Effector memory CD8-positive, alpha-beta T cell (primary cell): ENCODE measurements at regions not wholly inside any gene's neighbourhood (a gene's known extent, or its start where the extent isn't known, plus 50 kb on each side); places are given as distances from the start of the nearest gene placed in this dataset.

Experiments
- ATAC-seq: fragments of 150-1000 bp; cut with Tn5 transposase; replicated peaks from 2 replicates; pipeline ENCODE4 v1.10.0; 2021; ENCODE audit warnings: mild to moderate bottlenecking, moderate library complexity
- DNase-seq, 3 experiments: peaks; one replicate each; pipeline ENCODE4 v3.0.0; 2021
- H3K27ac Mint-ChIP-seq, 2 donors: one replicate each; pipeline ENCODE4 v1.8.0; 2022; ENCODE audit warnings: mild to moderate bottlenecking in 2 of 2, mixed read lengths in 2 of 2, moderate library complexity in 2 of 2
- H3K27me3 Mint-ChIP-seq, 2 donors: one replicate each; pipeline ENCODE4 v1.8.0; 2022; ENCODE audit warnings: mixed read lengths in 2 of 2
- H3K36me3 Mint-ChIP-seq: one replicate; pipeline ENCODE4 v1.8.0; 2022; ENCODE audit warnings: mild to moderate bottlenecking, moderate library complexity, mixed read lengths; ENCODE audit not compliant: insufficient read depth
- H3K4me1 Mint-ChIP-seq, 2 donors: one replicate each; pipeline ENCODE4 v1.8.0; 2022; ENCODE audit warnings: low read depth in 2 of 2, mixed read lengths in 2 of 2
- H3K4me3 Mint-ChIP-seq, 2 donors: one replicate each; pipeline ENCODE4 v1.8.0; 2022; ENCODE audit warnings: mild to moderate bottlenecking in 2 of 2, mixed read lengths in 2 of 2, moderate library complexity in 2 of 2
- H3K9me3 Mint-ChIP-seq, 2 donors: one replicate each; pipeline ENCODE4 v1.8.0; 2022; ENCODE audit warnings: mixed read lengths in 2 of 2

GRCh38 chr13:97116754-97117153 is 105.4 kb upstream of the MBNL2 start:
- ATAC-seq: no peak
- H3K27ac Mint-ChIP-seq: no peak overlapping the region

GRCh38 chr13:97117388-97117910 is 104.7 kb upstream of the MBNL2 start:
- ATAC-seq (no peak), DNase-seq (no peak)
- H3K9me3 Mint-ChIP-seq: no peaks in the 10 kb centered on the region
- H3K36me3 Mint-ChIP-seq: no peaks in the 10 kb centered on the region
- peaks cover 22 to 39% of the 10 kb centered on the region in 2 donors for H3K27me3 Mint-ChIP-seq
- H3K4me1 Mint-ChIP-seq: peaks cover 0 to 2% of the 10 kb centered on the region in 2 donors
- H3K27ac Mint-ChIP-seq: no peak overlapping the region
- no peak overlapping the region for H3K4me3 Mint-ChIP-seq

More at GRCh38 chr13:97116754-97117153, 105.4 kb upstream of the MBNL2 start:
- Mint-ChIP-seq H3K4me1 (peaks cover 0 to 2% of the 10 kb centered on the region in 2 donors), H3K4me3 (no peak overlapping the region), H3K36me3 (no peaks in the 10 kb centered on the region), H3K27me3 (peaks cover 20 to 34% of the 10 kb centered on the region in 2 donors), H3K9me3 (no peaks in the 10 kb centered on the region)
- no peak for DNase-seq

- no peaks in the 10 kb centered on the region for H3K9me3 Mint-ChIP-seq
- ATAC-seq: no peak
- peaks cover 41 to 64% of the 10 kb centered on the region in 2 donors for H3K27me3 Mint-ChIP-seq
- H3K4me1 Mint-ChIP-seq: no peaks in the 10 kb centered on the region
- no peak overlapping the region for H3K4me3 Mint-ChIP-seq
- DNase-seq: no peak
- H3K36me3 Mint-ChIP-seq: no peaks in the 10 kb centered on the region
- H3K27ac Mint-ChIP-seq: no peak overlapping the region
These were observed 102.2 kb upstream of the MBNL2 start for GRCh38 chr13:97119943-97120342.

GRCh38 chr13:97120346-97120745 is 101.8 kb upstream of the MBNL2 start:
- Mint-ChIP-seq H3K27ac (no peak overlapping the region), H3K9me3 (no peaks in the 10 kb centered on the region), H3K4me3 (no peak overlapping the region), H3K4me1 (peaks cover 0 to under 1% of the 10 kb centered on the region in 2 donors), H3K36me3 (no peaks in the 10 kb centered on the region), H3K27me3 (peaks cover 43 to 68% of the 10 kb centered on the region in 2 donors)
- DNase-seq: no peak
- no peak for ATAC-seq

- no peak for DNase-seq
- H3K27me3 Mint-ChIP-seq: peaks cover 49 to 74% of the 10 kb centered on the region in 2 donors
- no peak overlapping the region for H3K27ac Mint-ChIP-seq
- H3K36me3 Mint-ChIP-seq: peaks cover 5% of the 10 kb centered on the region
- peaks cover 2 to 4% of the 10 kb centered on the region in 2 donors for H3K4me1 Mint-ChIP-seq
- ATAC-seq: no peak
- no peaks in the 10 kb centered on the region for H3K9me3 Mint-ChIP-seq
- no peak overlapping the region for H3K4me3 Mint-ChIP-seq
These were observed 101.2 kb upstream of the MBNL2 start for GRCh38 chr13:97120976-97121375.

GRCh38 chr13:97121894-97122293 is 100.2 kb upstream of the MBNL2 start:
- Mint-ChIP-seq H3K36me3 (peaks cover 5% of the 10 kb centered on the region), H3K27me3 (peaks cover 58 to 83% of the 10 kb centered on the region in 2 donors), H3K9me3 (no peaks in the 10 kb centered on the region), H3K4me1 (peaks cover 2 to 8% of the 10 kb centered on the region in 2 donors), H3K27ac (no peak overlapping the region), H3K4me3 (no peak overlapping the region)
- DNase-seq (no peak), ATAC-seq (no peak)

GRCh38 chr13:97122381-97122996 is 99.6 kb upstream of the MBNL2 start:
- no peak overlapping the region for H3K27ac Mint-ChIP-seq
- no peaks in the 10 kb centered on the region for H3K9me3 Mint-ChIP-seq
- H3K27me3 Mint-ChIP-seq: peaks cover 63 to 86% of the 10 kb centered on the region in 2 donors
- H3K4me1 Mint-ChIP-seq: peaks cover 2 to 8% of the 10 kb centered on the region in 2 donors
- DNase-seq (no peak), ATAC-seq (no peak)
- H3K36me3 Mint-ChIP-seq: peaks cover 5% of the 10 kb centered on the region
- no peak overlapping the region for H3K4me3 Mint-ChIP-seq

GRCh38 chr13:97124206-97124605 is 97.9 kb upstream of the MBNL2 start:
- ATAC-seq: no peak
- no peak for DNase-seq
- H3K27ac Mint-ChIP-seq: no peak overlapping the region
- H3K27me3 Mint-ChIP-seq: peaks cover 53 to 73% of the 10 kb centered on the region in 2 donors
- peaks cover 2 to 8% of the 10 kb centered on the region in 2 donors for H3K4me1 Mint-ChIP-seq
- H3K9me3 Mint-ChIP-seq: no peaks in the 10 kb centered on the region
- H3K4me3 Mint-ChIP-seq: no peak overlapping the region
- peaks cover 5% of the 10 kb centered on the region for H3K36me3 Mint-ChIP-seq

- no peak for ATAC-seq
- no peak for DNase-seq
These were observed 97.0 kb upstream of the MBNL2 start for GRCh38 chr13:97124915-97125809.

GRCh38 chr13:97125810-97126738 is 96.1 kb upstream of the MBNL2 start:
- Mint-ChIP-seq H3K36me3 (peaks cover 5% of the 10 kb centered on the region), H3K27ac (no peak overlapping the region), H3K9me3 (no peaks in the 10 kb centered on the region), H3K27me3 (peaks cover 47 to 59% of the 10 kb centered on the region in 2 donors), H3K4me3 (no peak overlapping the region), H3K4me1 (peaks cover 2 to 8% of the 10 kb centered on the region in 2 donors)
- DNase-seq (no peak), ATAC-seq (no peak)

More at GRCh38 chr13:97124915-97125809, 97.0 kb upstream of the MBNL2 start:
- H3K27ac Mint-ChIP-seq: no peak overlapping the region
- no peak overlapping the region for H3K4me3 Mint-ChIP-seq
- peaks cover 2 to 8% of the 10 kb centered on the region in 2 donors for H3K4me1 Mint-ChIP-seq
- H3K27me3 Mint-ChIP-seq: peaks cover 53 to 67% of the 10 kb centered on the region in 2 donors
- H3K9me3 Mint-ChIP-seq: no peaks in the 10 kb centered on the region
- H3K36me3 Mint-ChIP-seq: peaks cover 5% of the 10 kb centered on the region

- Mint-ChIP-seq H3K27ac (no peak overlapping the region), H3K9me3 (no peaks in the 10 kb centered on the region), H3K4me3 (no peak overlapping the region), H3K4me1 (peaks cover 2 to 8% of the 10 kb centered on the region in 2 donors), H3K27me3 (peaks cover 37 to 43% of the 10 kb centered on the region in 2 donors), H3K36me3 (peaks cover 5% of the 10 kb centered on the region)
- DNase-seq (no peak), ATAC-seq (no peak)
These were observed 94.3 kb upstream of the MBNL2 start for GRCh38 chr13:97127842-97128241.

GRCh38 chr13:97130190-97130589 is 91.9 kb upstream of the MBNL2 start:
- no peak overlapping the region for H3K4me3 Mint-ChIP-seq
- H3K27me3 Mint-ChIP-seq: peaks cover 20 to 22% of the 10 kb centered on the region in 2 donors
- peaks cover 2 to 8% of the 10 kb centered on the region in 2 donors for H3K4me1 Mint-ChIP-seq
- no peak overlapping the region for H3K27ac Mint-ChIP-seq
- no peaks in the 10 kb centered on the region for H3K9me3 Mint-ChIP-seq
- peaks cover 5% of the 10 kb centered on the region for H3K36me3 Mint-ChIP-seq
- no peak for DNase-seq
- ATAC-seq: no peak

GRCh38 chr13:97131447-97131846 is 90.7 kb upstream of the MBNL2 start:
- no peaks in the 10 kb centered on the region for H3K4me1 Mint-ChIP-seq
- no peaks in the 10 kb centered on the region for H3K9me3 Mint-ChIP-seq

More at GRCh38 chr13:97131447-97131846, 90.7 kb upstream of the MBNL2 start:
- Mint-ChIP-seq H3K36me3 (no peaks in the 10 kb centered on the region), H3K27me3 (peaks cover 7 to 11% of the 10 kb centered on the region in 2 donors), H3K27ac (no peak overlapping the region), H3K4me3 (no peak overlapping the region)
- DNase-seq (no peak), ATAC-seq (no peak)
